Psoas muscle (tissue), 7 donors: ENCODE measurements at regions not wholly inside any gene's neighbourhood (a gene's known extent, or its start where the extent isn't known, plus 50 kb on each side); places are given as distances from the start of the nearest gene placed in this dataset.

Experiments used
- ATAC-seq, 4 donors: fragments of 200-7000 bp; cut with Tn5 transposase; one replicate each; pipeline ENCODE4 v1.9.1; 2020; ENCODE audit warnings: moderate library complexity in 3 of 4, mild to moderate bottlenecking in 2 of 4
- DNase-seq, 2 donors: peaks; one replicate each; pipeline ENCODE4 v3.0.0-alpha.2; 2020
- H3K27ac ChIP-seq: fragments of 200-600 bp; one replicate; pipeline ENCODE4 v1.8.0; 2022
- H3K27me3 ChIP-seq, 3 donors: fragments of 200-600 bp in 1 of 3; one replicate each; pipeline versions ENCODE4 v1.6.1 to v1.8.0; 2013 to 2022; ENCODE audit warnings: low read length in 2 of 3, mild to moderate bottlenecking in 2 of 3, moderate library complexity in 1 of 3; ENCODE audit not compliant: insufficient read depth in 3 of 3
- H3K36me3 ChIP-seq, 2 donors: fragments of 200-600 bp in 1 of 2; one replicate each; pipeline versions ENCODE4 v1.6.1 to v1.8.0; 2013 to 2022; ENCODE audit warnings: low read depth in 1 of 2, mild to moderate bottlenecking in 1 of 2, moderate library complexity in 1 of 2; ENCODE audit not compliant: insufficient read depth in 1 of 2
- H3K4me1 ChIP-seq: fragments of 200-600 bp; one replicate; pipeline ENCODE4 v1.8.0; 2022
- H3K4me3 ChIP-seq: fragments of 200-600 bp; one replicate; pipeline ENCODE4 v1.8.0; 2022; ENCODE audit warnings: mild to moderate bottlenecking
- H3K9me3 ChIP-seq: fragments of 200-600 bp; one replicate; pipeline ENCODE4 v1.8.0; 2022
- CTCF ChIP-seq: fragments of 200-600 bp; IDR thresholded peaks from one replicate; pipeline ENCODE4 v1.8.0; 2022; ENCODE audit warnings: antibody characterized with exemption
- WGBS, 3 donors: extraction: QIAGEN DNeasy Blood & Tissue Kit; methylation state at CpG; one replicate each; pipeline versions ENCODE4 v1.1.6 to v1.1.7; 2013; 5-methylcytosine and 5-hydroxymethylcytosine counted together
- intact Hi-C, 2 donors: fragments of 100-400 bp; cut with DNase I; formaldehyde crosslinking; loops; one replicate each; pipeline versions ENCODE4 v1.11.0 to v1.14.2; 2022
- donor health status: healthy with polysubstance abuse.
- donor health status: DM: no; HTN: no; CAD: no; lungs with moderate emphysema.
- donor health status: Bipolar disorder and iron deficiency.
- donor health status: healthy.
- donor health status: DM: yes; HTN: yes; CAD: no.
- donor health status: DM: no; HTN: no; CAD: no.
- donor health status: DM: yes; HTN: yes; CAD: no.

GRCh38 chr17:34486761-34487160, 92.6 kb upstream of the TMEM132E start:
- no peak overlapping the region for H3K27ac ChIP-seq
- no peaks in the 10 kb centered on the region for H3K9me3 ChIP-seq
- WGBS, 3 donors, result 56 to 63% (median 57%) methylated on average over 8 of the region's 8 CpGs
- no peak for TF ChIP-seq CTCF
- ATAC-seq (no peak), DNase-seq (no peak)
- H3K36me3 ChIP-seq, result no peaks in the 10 kb centered on the region
- no peaks in the 10 kb centered on the region for H3K4me1 ChIP-seq
- peaks cover 0 to 32% (median 9%) of the 10 kb centered on the region in 3 donors for H3K27me3 ChIP-seq
- intact Hi-C loops, result no loop called here
- no peak overlapping the region for H3K4me3 ChIP-seq

GRCh38 chr17:34485999-34486398, 93.4 kb upstream of the TMEM132E start:
- DNase-seq, result no peak
- Histone ChIP-seq H3K27me3 (peaks cover 0 to 32% (median 9%) of the 10 kb centered on the region in 3 donors), H3K36me3 (no peaks in the 10 kb centered on the region), H3K4me3 (no peak overlapping the region), H3K9me3 (no peaks in the 10 kb centered on the region), H3K4me1 (no peaks in the 10 kb centered on the region), H3K27ac (no peak overlapping the region)
- WGBS, 3 donors, result 60 to 75% (median 69%) methylated on average over 7 of the region's 7 CpGs
- intact Hi-C loops, result no loop called here
- ATAC-seq, result no peak
- TF ChIP-seq CTCF, result no peak

GRCh38 chr17:34484193-34484733, 95.1 kb upstream of the TMEM132E start:
- Histone ChIP-seq H3K9me3 (no peaks in the 10 kb centered on the region), H3K27me3 (peaks cover 3 to 31% (median 9%) of the 10 kb centered on the region in 3 donors), H3K4me3 (no peak overlapping the region), H3K4me1 (no peaks in the 10 kb centered on the region), H3K36me3 (no peaks in the 10 kb centered on the region), H3K27ac (no peak overlapping the region)
- no peak for ATAC-seq
- WGBS, 3 donors, result 54 to 60% (median 57%) methylated on average over 8 of the region's 8 CpGs
- intact Hi-C loops, result no loop called here
- no peak for TF ChIP-seq CTCF
- no peak for DNase-seq

- Histone ChIP-seq H3K27ac (no peak overlapping the region), H3K9me3 (no peaks in the 10 kb centered on the region), H3K36me3 (no peaks in the 10 kb centered on the region), H3K4me3 (no peak overlapping the region), H3K27me3 (peaks cover 3 to 15% (median 6%) of the 10 kb centered on the region in 3 donors), H3K4me1 (no peaks in the 10 kb centered on the region)
- intact Hi-C loops, result no loop called here
- WGBS, 3 donors, result 41 to 53% (median 51%) methylated on average over 7 of the region's 7 CpGs
- TF ChIP-seq CTCF, result no peak
- DNase-seq (no peak), ATAC-seq (no peak)
Observed at GRCh38 chr17:34482730-34483129, 96.7 kb upstream of the TMEM132E start.

- ATAC-seq (no peak), DNase-seq (no peak)
- TF ChIP-seq CTCF, result no peak
- intact Hi-C loops, result no loop called here
- H3K4me3 ChIP-seq, result no peak overlapping the region
- H3K27me3 ChIP-seq, result peaks cover 3 to 6% (median 5%) of the 10 kb centered on the region in 3 donors
- 17 to 20% (median 19%) methylated on average over 1 of the region's 1 CpG for WGBS, 3 donors
- no peak overlapping the region for H3K27ac ChIP-seq
- H3K4me1 ChIP-seq, result no peaks in the 10 kb centered on the region
- no peaks in the 10 kb centered on the region for H3K9me3 ChIP-seq
- no peaks in the 10 kb centered on the region for H3K36me3 ChIP-seq
Observed at GRCh38 chr17:34481779-34482178, 97.6 kb upstream of the TMEM132E start.
